ENCODE measurements at regions not wholly inside any gene's neighbourhood (a gene's known extent, or its start where the extent isn't known, plus 50 kb on each side); places are given as distances from the start of the nearest gene placed in this dataset.

DNA sequence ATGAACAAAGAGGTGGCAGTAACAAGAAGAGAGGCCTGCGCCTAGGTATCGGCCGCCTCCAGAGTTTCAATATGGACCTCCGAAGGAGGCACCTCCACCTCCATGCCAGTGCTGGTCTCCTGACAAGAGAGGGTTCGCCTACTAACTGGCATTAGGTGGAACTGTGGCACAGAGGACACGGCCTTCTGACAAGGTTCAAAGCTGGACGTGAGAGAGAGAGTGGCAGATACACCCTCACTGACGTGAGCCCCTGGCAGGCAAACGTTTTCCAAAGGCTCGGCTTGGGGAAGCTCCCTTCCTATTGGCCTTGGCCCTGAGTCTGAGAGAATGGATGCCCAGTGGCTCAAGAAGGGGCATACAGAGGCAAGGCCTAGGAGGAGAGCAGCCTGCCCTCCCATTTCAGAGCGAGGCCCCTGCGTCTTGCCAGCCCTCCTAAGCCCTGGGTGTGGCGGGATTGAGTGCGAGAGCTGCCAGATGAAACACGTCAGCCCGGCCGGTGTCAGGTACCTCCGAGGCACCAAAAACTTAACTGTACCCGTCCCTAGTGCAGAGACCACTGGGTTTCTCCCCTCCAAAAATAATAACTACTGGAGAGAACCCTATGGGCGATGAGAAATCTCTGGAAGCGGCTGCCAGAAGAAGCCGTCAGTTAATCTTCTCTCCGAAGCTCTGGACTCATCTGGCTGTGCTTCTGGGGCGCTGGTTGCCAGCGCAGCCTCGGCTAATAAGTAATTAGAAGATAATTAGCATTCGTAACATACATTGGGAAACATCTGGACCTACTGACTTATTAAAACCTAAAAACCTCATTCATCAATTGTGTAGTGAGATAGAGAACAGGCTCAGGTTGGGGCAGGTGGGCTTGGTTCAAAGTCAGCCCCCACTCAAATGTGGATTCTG lies 283.6 kb downstream of the NPHP4 start:
- WGBS, 3 donors: 71 to 90% (median 90%) methylated on average over 25 to 27 of the region's 27 CpGs
- no peak overlapping the region for H3K27ac ChIP-seq (ENCODE audit: low read depth, low read length)

DNA sequence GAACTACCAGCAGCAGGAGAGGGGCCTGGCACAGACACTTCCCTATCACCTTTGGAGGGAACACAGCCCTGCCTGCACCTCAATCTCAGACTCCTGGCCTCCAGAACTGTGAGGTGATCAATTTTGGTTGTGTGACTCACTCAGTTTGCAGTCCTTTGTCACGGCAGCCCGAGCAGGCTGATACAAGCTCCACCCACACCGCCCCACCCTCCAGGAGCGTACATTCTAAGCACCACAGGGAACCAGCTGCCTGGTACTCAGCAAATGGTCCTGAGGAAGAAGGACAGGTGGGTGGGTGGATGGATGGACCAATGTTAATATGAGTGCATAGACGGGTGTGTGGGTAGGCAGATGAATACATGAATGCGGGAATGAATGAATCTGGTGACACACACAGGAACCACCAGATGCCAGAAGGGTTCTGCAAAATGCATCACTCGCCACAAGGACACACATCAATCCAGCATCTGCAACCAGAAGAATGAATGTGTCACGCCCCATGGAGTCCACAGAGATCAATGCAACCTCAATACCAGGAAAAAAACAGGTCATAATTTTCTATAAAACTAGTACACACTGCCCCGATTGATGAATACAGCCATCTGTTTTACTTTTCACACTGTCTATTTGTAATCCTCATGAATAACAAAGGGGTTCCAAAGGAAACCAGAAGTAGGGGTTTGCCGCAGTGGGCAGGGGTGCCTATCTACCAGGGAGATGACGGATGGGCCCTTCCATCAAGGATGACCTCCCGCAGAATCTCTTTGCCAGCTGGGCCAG lies 284.5 kb downstream of the NPHP4 start:
- WGBS, 3 donors: 70 to 83% (median 82%) methylated on average over 12 of the region's 12 CpGs
- no peak overlapping the region for H3K27ac ChIP-seq (ENCODE audit: low read depth, low read length)

DNA sequence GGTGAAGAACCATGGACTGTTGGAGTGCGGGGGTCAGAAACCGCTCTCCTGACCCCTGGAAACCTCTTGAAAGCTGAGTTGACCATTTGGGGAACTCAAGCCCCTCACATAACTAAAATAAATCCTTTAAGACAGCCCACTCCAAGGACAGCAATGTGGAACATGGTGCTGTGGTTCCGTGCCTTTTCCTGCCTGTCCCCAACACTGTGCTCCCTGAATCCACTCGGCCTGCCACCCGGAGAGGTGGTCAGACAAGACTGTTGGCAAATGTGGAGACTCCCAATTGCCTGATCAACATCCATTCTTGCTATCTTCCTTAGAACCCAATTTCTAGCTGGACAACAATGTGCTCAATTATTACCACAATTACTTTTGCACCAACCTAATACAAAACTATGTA lies 286.0 kb downstream of the NPHP4 start:
- no peak overlapping the region for H3K27ac ChIP-seq (ENCODE audit: low read depth, low read length)
- WGBS, 3 donors: 88 to 91% (median 89%) methylated on average over 5 of the region's 5 CpGs

DNA sequence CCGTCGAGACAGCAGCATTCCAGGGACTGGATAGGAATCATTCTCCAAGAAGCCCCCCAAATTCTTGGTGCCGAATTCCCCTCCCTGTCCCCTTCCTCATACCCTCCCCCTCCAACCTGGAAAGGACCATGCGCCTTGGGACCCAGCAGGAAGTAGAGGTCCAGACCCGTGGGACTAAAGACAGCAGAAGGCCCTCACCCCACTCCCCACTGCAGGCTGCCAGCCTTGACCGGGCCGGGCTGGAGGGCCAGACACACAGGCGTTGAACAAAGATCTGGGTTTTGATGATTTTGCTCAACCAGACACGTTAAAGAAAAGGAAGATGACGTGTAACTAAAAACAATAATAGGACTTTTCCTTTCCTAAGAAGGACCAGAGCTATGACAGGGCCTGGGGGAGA lies 286.5 kb downstream of the NPHP4 start:
- H3K27ac ChIP-seq (ENCODE audit: low read depth, low read length): no peak overlapping the region
- WGBS, 3 donors: 68 to 80% (median 77%) methylated on average over 10 of the region's 10 CpGs

DNA sequence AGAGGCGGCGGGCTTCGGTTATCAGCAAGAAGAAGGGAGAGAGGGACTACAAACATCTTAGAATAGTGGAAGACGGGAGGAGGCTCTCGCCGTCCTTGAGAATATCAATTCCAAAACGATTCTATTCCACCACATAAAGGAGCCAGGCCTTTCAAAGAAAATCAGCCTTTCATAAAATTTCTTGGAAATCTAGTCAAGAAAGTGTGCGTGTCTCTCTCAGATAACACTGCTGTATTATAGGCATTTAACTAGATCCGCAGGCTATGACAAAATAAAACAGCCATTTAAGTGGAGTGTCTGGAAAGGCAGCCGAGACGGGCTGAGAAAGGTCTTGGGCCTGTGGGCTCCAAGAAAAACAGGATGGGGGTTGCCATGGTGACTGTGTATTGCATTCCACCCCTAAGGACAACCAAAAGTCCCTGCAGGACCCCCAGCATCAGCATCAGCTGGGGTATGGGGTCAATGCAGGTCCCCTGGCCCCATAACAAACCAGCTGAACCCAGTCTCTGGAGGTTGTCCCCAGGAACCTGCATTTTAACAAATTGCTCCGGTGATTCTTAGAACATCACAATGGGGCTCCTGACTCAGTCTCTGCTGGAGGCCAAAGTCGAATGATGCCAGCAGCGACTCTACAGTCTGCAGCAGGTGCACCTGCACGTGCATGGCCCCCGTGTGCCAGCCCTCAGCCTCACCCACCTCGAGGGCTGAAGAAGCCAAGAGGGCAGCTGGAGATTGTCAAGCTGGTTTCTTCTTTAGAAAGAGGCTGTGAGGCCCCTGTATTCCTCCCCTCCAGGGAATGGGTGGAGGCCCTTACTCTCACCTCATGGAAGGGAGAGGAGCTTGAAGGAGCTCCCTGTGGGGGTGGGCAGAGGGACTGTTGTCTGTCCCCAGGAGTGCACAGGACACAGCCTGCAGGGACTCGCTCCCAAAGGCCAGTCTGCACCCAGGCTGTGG lies 287.4 kb downstream of the NPHP4 start:
- no peak overlapping the region for H3K27ac ChIP-seq (ENCODE audit: low read depth, low read length)
- 69 to 78% (median 73%) methylated on average over 18 of the region's 18 CpGs for WGBS, 3 donors

DNA sequence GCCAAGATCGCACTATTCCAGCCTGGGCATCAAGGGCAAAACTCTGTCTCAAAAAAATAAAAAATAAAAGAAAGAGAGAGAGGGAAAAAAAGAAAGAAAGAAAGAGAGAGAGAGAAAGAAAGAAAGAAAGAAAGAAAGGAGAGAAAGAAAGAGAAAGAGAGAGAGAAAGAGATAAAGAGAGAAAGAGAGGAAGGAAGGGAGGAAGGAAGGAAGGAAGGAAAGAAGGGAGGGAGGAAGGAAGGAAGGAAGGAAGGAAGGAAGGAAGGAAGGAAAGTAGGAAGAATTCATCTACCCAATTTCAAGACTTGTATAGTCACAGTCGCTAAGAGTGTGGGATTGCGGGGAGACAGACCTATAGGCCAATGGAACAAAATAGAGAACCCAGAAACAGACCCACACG lies 290.6 kb downstream of the NPHP4 start:
- no peak overlapping the region for H3K27ac ChIP-seq (ENCODE audit: low read depth, low read length)
- WGBS, 3 donors: 76 to 84% (median 80%) methylated on average over 4 of the region's 4 CpGs

DNA sequence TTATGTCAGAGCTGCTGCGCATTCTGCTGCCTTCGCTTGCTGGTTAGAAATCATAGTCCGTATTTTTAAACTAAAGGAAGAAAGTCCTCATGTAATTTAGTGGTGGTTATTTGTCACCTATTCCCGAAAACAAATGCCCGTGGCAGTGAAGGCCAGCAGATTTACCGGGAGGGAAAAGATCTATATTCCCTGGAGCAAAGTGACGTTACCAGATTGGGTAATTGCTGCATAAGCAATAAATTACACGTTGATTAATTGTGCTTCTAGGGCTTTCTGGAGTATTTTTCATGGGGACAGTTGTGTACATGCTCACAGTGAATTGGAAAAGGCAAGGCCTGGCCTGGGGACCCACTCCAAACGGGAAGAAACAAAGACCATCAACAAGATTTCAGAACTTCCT lies 298.7 kb downstream of the NPHP4 start:
- 53 to 82% (median 79%) methylated on average over 9 of the region's 9 CpGs for WGBS, 3 donors
- H3K27ac ChIP-seq (ENCODE audit: low read depth, low read length): no peak overlapping the region

DNA sequence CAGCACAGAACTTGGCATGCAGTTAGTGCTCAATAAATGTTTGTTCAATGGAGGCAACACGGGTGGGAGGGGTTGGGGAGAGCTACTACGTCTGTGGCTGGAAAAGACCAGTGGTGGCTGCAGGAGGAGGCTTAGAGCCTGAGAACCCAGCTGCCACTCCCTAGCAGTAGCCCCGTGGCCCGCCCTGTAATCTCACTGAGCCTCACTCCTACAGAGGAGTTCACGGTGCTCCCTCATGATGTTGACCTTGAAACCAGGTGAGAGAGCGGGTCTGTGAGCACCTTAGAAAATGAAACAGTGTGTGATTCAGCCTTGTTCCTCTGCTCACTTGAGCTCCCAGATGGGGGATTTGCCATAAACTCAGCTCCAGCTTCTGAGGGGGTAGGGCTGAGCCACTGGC lies 299.6 kb downstream of the NPHP4 start:
- 31 to 72% (median 68%) methylated on average over 6 of the region's 6 CpGs for WGBS, 3 donors
- no peak overlapping the region for H3K27ac ChIP-seq (ENCODE audit: low read depth, low read length)

DNA sequence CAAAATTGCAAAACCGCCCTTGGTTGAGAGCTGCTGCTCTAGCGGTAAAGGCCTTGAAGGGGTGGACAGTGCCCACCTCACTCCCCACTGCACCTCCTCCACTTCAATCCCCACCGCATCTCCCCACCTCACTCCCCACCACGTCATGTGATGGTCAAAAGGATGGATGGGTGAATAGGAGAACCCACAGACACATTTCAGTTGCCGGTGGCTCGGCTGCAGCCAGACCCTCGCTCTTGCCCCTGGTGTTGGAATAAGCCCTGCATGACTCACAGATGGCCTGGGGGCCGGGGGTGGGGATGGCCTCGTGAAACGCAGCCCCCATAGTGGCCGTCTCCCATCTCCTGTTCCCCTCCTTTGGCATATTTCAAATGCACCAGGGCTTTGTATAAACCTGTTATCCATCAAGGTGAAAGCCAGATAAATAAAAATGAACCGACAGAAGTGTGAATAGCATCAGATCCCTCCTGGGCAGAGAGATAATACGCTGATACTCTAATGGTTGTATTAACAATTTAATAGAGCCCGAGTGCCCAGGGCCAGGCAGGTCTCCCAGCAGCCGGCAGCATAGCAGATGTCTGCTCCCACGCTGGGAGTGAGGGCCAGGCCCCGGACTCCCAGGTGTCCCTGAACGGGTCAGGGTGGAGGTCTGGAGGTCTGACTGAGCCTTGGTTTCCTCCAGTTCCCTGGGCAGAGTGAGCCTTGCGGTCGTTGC lies 300.3 kb downstream of the NPHP4 start:
- H3K27ac ChIP-seq (ENCODE audit: low read depth, low read length): no peak overlapping the region
- WGBS, 3 donors: 44 to 67% (median 65%) methylated on average over 20 of the region's 20 CpGs

DNA sequence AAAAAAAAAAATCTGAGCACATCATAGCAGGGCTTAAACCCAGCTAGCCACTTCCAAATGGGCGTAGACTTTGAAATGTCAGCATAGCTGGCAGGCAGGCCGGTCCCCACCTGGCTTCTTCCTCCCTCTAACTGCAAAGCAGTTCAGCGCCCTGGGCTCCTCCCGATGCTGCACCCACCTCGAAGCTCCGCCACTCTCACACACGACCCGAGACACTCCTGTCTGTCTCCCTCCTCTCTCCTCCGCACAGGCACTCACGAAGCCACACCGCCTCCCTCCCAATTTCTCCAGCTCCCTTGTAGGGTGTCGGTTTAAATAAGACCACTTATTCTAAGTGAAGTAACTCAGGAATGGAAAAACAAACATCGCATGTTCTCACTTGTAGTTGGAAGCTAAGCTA lies 301.3 kb downstream of the NPHP4 start:
- no peak overlapping the region for H3K27ac ChIP-seq (ENCODE audit: low read depth, low read length)
- 59 to 67% (median 66%) methylated on average over 13 of the region's 13 CpGs for WGBS, 3 donors

DNA sequence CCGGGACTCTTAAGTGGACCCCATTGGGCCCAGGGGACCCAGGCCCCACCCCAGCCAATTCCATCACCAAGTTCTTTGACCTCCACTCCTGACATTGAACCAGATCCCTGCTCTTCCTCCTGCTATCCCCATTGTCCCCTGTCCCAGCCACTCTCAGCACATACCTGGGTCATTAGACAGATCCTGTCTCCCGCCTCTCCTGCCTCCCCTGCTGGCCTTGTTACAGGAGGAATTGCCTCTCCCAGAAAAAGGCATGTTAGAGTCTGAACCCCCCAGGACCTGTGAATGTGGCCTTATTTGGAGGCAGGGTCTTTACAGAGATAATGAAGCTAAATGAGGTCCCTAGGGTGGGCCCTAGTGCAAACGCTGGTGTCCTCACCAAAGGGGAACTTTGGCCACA lies 301.9 kb downstream of the NPHP4 start:
- H3K27ac ChIP-seq (ENCODE audit: low read depth, low read length): no peak overlapping the region
- WGBS, 3 donors: 61 to 85% (median 75%) methylated on average over 3 of the region's 3 CpGs

DNA sequence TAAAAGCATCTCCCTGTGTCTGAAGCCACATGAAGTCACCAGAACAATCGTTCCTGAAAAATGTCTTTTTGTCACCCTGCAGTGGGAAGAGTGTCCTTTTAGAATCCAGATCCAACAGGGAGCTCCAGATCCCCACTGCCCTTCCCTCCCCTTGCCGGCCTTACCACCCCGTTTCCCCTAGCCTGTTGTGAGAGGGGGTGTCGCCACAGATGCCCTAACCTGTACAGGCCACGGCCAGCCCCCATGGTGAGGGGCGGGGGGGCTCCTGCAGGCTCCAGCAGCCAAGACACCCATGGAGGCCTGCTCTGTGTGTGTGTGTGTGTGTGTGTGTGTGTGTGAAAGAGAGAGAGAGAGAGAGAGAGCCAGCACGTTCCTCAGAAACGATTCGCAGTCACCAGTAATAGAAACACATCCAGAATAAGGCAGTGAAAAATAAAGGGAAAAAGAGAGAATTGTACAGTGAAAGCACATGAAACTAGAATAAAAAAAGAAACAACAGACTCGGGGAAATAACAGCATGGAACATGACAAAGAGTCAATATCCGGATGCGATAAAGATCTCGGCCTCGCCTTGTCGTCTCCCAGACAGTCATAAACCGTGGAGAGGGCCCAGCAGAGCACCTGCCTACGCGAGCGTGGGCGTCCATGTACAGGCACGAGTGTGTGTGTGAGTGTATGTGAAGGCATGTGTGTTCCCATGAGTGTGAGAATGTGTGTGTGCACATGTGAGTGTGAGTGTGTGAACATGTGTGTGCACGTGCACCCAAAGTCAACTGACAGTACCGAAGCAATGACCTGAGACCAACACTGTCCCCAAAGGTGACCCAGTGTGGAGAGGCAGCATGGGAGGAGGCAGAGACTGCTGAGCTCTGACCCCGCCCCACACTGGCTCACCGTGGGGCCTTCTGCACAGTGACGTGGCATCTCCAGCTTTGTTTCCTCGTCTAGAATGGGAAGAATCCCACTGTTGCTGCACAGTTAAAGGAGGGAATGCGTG lies 303.8 kb downstream of the NPHP4 start:
- 69 to 80% (median 73%) methylated on average over 28 of the region's 28 CpGs for WGBS, 3 donors
- no peak overlapping the region for H3K27ac ChIP-seq (ENCODE audit: low read depth, low read length)

DNA sequence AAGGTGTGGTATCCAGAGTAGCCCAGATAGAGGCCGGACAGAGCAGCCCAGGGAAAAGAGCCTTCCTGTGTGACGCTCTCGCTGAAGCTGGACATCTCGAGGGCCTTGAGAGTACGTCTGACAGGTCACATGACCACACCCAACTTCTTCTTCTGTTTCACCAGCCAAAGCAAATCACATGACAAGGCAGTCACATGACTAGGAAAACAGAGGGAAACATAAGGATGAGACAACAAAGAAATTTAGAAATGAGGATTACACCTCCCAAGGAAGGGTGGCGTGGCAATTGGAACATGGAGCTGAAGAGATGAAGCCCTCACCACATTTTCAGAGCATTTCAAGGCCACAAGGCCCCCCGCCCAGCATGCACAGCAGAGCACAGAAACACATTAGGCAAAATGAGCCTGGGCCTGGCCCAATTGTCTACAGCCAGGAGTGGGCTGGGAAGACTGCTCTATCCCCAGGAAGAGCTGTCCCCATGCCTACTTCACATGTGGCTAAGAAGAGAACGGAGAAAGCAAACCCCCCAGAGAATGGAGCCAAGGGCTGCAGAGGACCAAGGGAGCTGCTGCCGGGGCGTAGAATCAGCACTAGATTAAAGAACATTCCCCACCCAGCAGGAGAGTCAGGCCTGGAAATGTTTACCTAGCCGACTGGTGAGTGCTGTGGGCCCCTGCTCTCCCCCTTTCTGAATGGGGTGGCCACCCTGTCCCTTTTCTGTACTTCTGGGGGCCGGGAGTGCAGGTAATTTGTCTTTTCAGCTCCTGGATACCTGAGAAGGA lies 305.1 kb downstream of the NPHP4 start:
- 67 to 87% (median 84%) methylated on average over 12 of the region's 12 CpGs for WGBS, 3 donors
- no peak overlapping the region for H3K27ac ChIP-seq (ENCODE audit: low read depth, low read length)

DNA sequence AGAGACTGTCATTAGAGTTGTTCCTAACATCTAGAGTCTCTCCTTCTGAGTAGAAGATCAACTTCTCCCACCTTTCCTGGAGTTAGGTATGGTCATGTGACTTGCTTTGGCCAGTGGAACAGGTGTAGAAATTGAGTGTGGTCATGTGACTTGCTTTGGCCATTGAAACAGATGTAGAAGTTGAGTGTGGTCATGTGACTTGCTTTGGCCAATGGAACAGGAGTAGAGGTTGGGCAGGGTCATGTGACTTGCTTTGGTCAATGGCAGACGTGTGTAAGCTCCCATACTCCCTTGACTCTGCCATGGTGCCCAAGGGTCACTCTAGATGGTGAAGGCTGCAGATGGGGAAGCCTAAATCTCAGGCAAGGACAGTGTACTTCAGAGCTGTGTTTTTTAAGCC lies 306.0 kb downstream of the NPHP4 start:
- WGBS, 3 donors: 65 to 79% (median 77%) methylated on average over 1 of the region's 1 CpG
- H3K27ac ChIP-seq (ENCODE audit: low read depth, low read length): no peak overlapping the region

DNA sequence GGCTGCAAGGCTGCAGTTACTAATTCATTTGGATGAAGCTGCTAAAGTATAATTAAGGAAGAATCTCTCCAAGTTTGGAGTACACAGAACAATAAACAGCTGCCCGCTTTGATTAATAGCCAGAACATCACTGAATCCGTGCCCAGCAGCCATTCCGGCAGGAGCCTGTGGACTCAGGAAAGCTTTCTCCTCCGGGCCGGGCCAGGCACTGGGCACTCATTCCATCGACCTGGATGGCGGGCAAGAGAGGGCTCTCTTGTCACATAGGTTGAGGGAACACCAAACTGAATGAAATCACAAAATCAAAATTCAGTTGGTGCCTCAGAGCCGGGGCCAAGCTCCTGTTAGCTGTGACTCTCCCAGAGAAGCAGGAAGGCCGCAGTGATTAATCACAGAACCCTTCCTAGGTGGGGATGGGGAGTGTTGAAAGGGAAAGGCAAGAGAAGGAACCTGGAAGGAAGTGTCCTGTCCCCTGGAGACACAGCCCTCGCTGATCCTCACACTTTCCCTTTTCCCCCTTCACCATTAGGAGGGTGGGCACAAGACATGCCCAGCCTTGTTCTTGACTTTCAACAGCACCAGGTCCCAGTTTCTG lies 306.7 kb downstream of the NPHP4 start:
- 69 to 75% (median 71%) methylated on average over 10 of the region's 10 CpGs for WGBS, 3 donors
- no peak overlapping the region for H3K27ac ChIP-seq (ENCODE audit: low read depth, low read length)

DNA sequence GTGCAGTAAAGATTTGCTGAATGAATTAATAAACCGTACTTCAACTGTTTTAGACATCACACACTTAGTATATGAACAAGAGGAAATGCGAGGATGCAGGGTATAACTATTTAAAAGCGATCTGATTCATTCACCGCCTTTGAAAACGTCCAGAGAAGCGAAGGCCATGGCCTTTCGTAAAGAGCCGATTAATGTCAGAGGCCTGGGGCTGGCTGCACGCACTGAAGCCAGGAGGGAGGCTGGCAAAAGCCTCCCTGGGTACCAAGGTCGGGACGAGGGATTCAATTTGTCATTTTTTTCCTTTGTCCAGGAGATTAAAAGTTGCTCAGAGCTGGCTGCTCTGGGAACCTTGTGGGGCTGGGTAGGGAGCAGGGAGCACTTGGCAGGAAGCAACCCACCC lies 307.4 kb downstream of the NPHP4 start:
- 66 to 79% (median 77%) methylated on average over 11 of the region's 11 CpGs for WGBS, 3 donors
- H3K27ac ChIP-seq (ENCODE audit: low read depth, low read length): no peak overlapping the region
